ENCODE measurements at regions not wholly inside any gene's neighbourhood (a gene's known extent, or its start where the extent isn't known, plus 50 kb on each side); places are given as distances from the start of the nearest gene placed in this dataset.
"Not testable (repeated sequence)": the region's sequence is repeated elsewhere in the genome, so short reads cannot be mapped to it uniquely, and the experiment has no call there.

DNA sequence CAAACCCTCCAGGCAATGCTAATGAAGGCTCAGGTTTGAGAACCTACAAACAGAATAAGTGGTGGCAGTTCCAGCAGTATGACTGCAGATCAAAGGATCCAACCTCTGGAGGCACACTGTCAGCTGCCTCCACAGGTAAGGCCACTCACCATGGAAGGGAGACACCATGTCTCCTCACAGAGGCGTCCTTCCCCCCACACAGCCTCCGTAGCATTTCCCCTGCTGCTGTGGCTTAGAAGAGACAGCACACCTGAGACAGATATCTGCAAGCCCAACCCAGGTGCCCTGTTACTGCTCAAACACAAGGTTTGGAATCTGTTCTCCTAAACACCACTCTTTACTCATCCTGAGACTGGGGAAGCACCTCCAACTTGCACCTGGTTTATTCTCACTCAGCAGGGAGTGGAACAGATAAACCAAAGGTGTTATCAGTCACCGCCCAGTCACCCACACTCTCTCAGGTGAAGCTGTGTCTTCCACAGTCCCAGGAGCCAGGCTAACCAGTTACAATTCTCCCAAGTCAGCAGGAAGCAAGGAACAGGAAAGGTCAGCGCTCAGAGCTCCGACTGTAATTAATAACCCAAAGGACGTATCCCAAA, 311.2 kb downstream of the FOXO1 start:
- H3K27me3 ChIP-seq (ENCODE audit: insufficient read depth in 3 of 3, low read length in 2 of 3), result no peaks in the 10 kb centered on the region
- intact Hi-C loops (cut with DNase I), result no loop called here
- no peak for DNase-seq
- H3K4me1 ChIP-seq, result peaks cover 26% of the 10 kb centered on the region
- H3K4me3 ChIP-seq, result no peak overlapping the region
- no peaks in the 10 kb centered on the region for H3K36me3 ChIP-seq (ENCODE audit: insufficient read depth in 1 of 2, low read depth in 1 of 2)
- H3K27ac ChIP-seq, result no peak overlapping the region
- no peak for ATAC-seq
- TF ChIP-seq, protein P1, sequence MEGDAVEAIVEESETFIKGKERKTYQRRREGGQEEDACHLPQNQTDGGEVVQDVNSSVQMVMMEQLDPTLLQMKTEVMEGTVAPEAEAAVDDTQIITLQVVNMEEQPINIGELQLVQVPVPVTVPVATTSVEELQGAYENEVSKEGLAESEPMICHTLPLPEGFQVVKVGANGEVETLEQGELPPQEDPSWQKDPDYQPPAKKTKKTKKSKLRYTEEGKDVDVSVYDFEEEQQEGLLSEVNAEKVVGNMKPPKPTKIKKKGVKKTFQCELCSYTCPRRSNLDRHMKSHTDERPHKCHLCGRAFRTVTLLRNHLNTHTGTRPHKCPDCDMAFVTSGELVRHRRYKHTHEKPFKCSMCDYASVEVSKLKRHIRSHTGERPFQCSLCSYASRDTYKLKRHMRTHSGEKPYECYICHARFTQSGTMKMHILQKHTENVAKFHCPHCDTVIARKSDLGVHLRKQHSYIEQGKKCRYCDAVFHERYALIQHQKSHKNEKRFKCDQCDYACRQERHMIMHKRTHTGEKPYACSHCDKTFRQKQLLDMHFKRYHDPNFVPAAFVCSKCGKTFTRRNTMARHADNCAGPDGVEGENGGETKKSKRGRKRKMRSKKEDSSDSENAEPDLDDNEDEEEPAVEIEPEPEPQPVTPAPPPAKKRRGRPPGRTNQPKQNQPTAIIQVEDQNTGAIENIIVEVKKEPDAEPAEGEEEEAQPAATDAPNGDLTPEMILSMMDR (IDR thresholded peaks at IDR 0.05), result no peak
- 90 to 95% (median 94%) methylated on average over 6 of the region's 6 CpGs for WGBS, 3 donors
- H3K9me3 ChIP-seq, result no peaks in the 10 kb centered on the region

DNA sequence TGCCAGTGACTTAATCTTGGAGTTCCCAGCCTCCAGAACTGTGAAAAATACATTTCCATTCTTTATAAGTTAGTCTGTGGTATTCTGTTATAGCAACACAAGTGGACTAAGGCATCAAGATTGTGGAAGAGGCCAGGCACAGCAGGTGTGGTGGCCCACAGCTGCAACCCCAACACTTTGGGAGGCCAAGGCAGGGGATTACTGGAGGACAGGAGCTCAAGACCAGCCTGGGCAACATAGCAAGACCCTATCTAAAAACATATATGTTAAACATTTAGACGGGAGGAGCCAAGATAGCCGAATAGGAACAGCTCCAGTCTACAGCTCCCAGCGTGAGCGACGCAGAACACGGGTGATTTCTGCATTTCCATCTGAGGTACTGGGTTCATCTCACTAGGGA, 310.4 kb downstream of the FOXO1 start:
- 94 to 99% (median 98%) methylated on average over 6 of the region's 6 CpGs for WGBS, 3 donors
- Histone ChIP-seq H3K9me3 (no peaks in the 10 kb centered on the region), H3K27me3 (ENCODE audit: insufficient read depth in 3 of 3, low read length in 2 of 3) (no peaks in the 10 kb centered on the region), H3K4me3 (no peak overlapping the region), H3K36me3 (ENCODE audit: insufficient read depth in 1 of 2, low read depth in 1 of 2) (no peaks in the 10 kb centered on the region), H3K4me1 (peaks cover 19% of the 10 kb centered on the region), H3K27ac (no peak overlapping the region)
- TF ChIP-seq, protein P1 (IDR thresholded peaks at IDR 0.05), result no peak
- ATAC-seq (no peak), DNase-seq (no peak)
- intact Hi-C loops (cut with DNase I), result loop anchor here in 1 of 2 donors (2.0 kb wide), 1 partner anchor 27 kb away; no protein-coding TSS in a partner anchor

DNA sequence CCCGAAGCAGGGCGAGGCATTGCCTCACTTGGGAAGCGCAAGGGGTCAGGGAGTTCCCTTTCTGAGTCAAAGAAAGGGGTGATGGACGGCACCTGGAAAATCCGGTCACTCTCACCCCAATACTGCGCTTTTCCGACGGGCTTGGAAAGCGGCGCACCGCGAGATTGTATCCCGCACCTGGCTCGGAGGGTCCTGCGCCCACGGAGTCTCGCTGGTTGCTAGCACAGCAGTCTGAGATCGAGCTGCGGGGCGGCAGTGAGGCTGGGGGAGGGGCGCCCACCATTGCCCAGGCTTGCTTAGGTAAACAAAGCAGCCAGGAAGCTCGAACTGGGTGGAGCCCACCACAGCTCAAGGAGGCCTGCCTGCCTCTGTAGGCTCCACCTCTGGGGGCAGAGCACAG, 310.0 kb downstream of the FOXO1 start:
- H3K27me3 ChIP-seq (ENCODE audit: insufficient read depth in 3 of 3, low read length in 2 of 3); H3K36me3 ChIP-seq (ENCODE audit: insufficient read depth in 1 of 2, low read depth in 1 of 2); H3K4me3 ChIP-seq; H3K27ac ChIP-seq; H3K9me3 ChIP-seq; ATAC-seq; DNase-seq: not testable (repeated sequence)
- intact Hi-C loops (cut with DNase I), result loop anchor here in 1 of 2 donors (2.0 kb wide), 1 partner anchor 26 kb away; no protein-coding TSS in a partner anchor
- WGBS, 3 donors, result 85 to 92% (median 90%) methylated on average over 21 to 22 of the region's 22 CpGs
- peaks cover 15% of the 10 kb centered on the region for H3K4me1 ChIP-seq

DNA sequence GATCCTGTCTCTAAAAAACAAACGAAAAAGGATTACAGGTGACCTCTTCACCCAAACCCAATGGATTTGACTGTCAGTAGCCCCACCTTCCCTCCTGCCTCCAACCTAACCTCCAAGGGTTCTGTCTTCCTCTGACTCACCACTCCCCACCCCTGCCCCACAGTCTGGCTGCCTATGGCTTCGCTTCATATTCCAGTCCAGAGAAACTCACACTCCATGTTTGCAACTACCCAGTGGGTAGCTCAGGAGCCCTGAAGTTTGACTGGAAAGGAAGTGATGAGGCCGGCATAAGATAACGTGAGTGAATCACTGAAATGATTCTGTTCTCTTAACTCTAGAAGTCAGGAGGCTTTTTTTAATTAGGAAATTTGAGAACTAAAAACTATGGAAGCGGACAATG, 303.9 kb downstream of the FOXO1 start:
- Histone ChIP-seq H3K9me3 (no peaks in the 10 kb centered on the region), H3K27me3 (ENCODE audit: insufficient read depth in 3 of 3, low read length in 2 of 3) (no peaks in the 10 kb centered on the region), H3K4me1 (no peaks in the 10 kb centered on the region), H3K4me3 (no peak overlapping the region), H3K27ac (no peak overlapping the region), H3K36me3 (ENCODE audit: insufficient read depth in 1 of 2, low read depth in 1 of 2) (no peaks in the 10 kb centered on the region)
- ATAC-seq (no peak), DNase-seq (no peak)
- intact Hi-C loops (cut with DNase I), result no loop called here
- WGBS, 3 donors, result 90 to 97% (median 94%) methylated on average over 5 of the region's 5 CpGs
- TF ChIP-seq, protein P1 (IDR thresholded peaks at IDR 0.05), result no peak

DNA sequence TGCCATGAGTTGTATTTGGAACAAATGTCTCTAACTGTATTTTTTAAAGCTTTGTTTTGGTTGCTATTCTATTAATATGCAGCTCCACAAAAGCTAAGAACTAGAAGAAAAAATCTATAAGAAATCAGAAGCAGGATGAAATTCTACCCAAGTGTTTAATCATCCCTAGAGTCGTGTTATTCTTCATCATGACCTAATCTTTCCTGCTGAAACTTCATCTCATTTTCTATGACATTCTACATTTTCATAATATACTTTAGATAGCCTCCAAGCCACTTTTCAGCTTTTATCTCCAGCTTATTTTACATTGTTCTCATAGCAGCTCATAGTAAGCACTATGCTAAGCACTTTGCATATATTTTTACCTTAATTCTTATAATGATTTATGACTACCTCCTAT, 302.8 kb downstream of the FOXO1 start:
- H3K27ac ChIP-seq, result no peak overlapping the region
- no peaks in the 10 kb centered on the region for H3K27me3 ChIP-seq (ENCODE audit: insufficient read depth in 3 of 3, low read length in 2 of 3)
- intact Hi-C loops (cut with DNase I), result no loop called here
- DNase-seq (no peak), ATAC-seq (no peak)
- no peaks in the 10 kb centered on the region for H3K36me3 ChIP-seq (ENCODE audit: insufficient read depth in 1 of 2, low read depth in 1 of 2)
- H3K4me3 ChIP-seq, result no peak overlapping the region
- 47 to 78% (median 65%) methylated on average over 1 of the region's 1 CpG for WGBS, 3 donors
- no peaks in the 10 kb centered on the region for H3K4me1 ChIP-seq
- TF ChIP-seq, protein P1 (IDR thresholded peaks at IDR 0.05), result no peak
- no peaks in the 10 kb centered on the region for H3K9me3 ChIP-seq
